Left lobe of liver (tissue), 2 donors: ENCODE measurements at regions not wholly inside any gene's neighbourhood (a gene's known extent, or its start where the extent isn't known, plus 50 kb on each side); places are given as distances from the start of the nearest gene placed in this dataset.
"Not testable (repeated sequence)": the region's sequence is repeated elsewhere in the genome, so short reads cannot be mapped to it uniquely, and the experiment has no call there.

Experiments
- ATAC-seq: fragments of 200-7000 bp; cut with Tn5 transposase; one replicate; pipeline ENCODE4 v1.9.1; 2020; ENCODE audit warnings: mild to moderate bottlenecking, moderate library complexity
- DNase-seq: peaks from one replicate; pipeline ENCODE4 v3.0.0-alpha.2; 2020; ENCODE audit warnings: low spot score
- donor health status: DM: no; HTN: no; CAD: no; lungs with moderate emphysema.
- donor health status: DM: no; HTN: yes; CAD: no.

GRCh38 chr15:62362144-62362543 lies 197.1 kb upstream of the C2CD4B start:
- no peak for ATAC-seq
- no peak for DNase-seq

DNA sequence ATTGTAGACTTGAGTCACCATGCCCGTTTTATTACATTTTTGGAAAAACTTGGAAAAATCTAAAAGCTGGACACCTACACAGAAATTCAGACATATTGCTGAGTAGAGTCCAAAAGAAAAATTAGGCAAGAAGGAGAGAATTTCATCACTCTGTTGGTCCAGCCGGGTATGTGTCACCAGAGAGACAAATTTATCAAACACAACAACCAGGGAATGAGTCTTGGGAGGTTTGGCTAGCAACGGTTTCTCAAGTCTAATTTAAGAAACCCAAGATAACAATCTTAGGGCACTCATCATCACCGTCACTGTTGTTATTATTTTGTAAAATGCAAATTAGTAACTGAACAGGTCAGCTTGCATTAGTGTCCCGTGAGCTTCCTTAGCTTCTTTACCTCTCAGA lies 197.5 kb upstream of the C2CD4B start:
- no peak for ATAC-seq
- DNase-seq, result no peak

GRCh38 chr15:62363913-62364312 lies 198.8 kb upstream of the C2CD4B start:
- ATAC-seq, result no peak
- no peak for DNase-seq

DNA sequence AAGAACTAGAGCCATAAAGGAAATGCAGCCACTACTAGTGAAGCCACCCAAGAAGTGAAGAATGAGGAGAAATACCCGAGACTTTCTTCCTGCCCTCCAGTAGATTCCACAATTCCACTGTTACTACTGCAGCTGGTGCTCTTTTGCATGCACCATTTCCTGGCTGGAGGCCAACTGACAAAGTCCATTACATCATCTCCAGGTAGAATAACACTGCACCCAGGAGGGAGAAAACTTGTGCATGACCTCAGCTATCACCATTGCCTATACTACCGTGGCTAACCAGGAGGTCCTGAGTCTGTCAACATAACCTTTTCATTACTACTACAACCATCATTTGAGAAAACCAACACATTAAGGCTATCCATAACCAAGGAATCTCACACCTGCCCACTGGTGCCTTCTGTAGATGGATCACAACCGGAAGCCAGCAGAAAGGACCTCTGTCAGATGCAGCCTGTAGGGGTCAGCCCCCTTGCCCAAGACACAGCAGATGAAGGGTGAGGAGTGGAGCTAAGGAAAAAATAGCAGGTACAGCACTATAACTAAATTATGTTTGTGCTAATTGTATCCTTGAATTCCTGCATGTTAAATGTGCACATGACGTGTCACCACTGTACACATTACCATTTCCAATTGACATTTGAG lies 200.8 kb upstream of the C2CD4B start:
- DNase-seq (peak; percentile 57), ATAC-seq (peak; percentile 68)

GRCh38 chr15:62369454-62369853 lies 204.4 kb upstream of the C2CD4B start:
- no peak for ATAC-seq
- no peak for DNase-seq

- ATAC-seq, DNase-seq: not testable (repeated sequence)
Observed at GRCh38 chr15:62371683-62372082, 206.6 kb upstream of the C2CD4B start.

DNA sequence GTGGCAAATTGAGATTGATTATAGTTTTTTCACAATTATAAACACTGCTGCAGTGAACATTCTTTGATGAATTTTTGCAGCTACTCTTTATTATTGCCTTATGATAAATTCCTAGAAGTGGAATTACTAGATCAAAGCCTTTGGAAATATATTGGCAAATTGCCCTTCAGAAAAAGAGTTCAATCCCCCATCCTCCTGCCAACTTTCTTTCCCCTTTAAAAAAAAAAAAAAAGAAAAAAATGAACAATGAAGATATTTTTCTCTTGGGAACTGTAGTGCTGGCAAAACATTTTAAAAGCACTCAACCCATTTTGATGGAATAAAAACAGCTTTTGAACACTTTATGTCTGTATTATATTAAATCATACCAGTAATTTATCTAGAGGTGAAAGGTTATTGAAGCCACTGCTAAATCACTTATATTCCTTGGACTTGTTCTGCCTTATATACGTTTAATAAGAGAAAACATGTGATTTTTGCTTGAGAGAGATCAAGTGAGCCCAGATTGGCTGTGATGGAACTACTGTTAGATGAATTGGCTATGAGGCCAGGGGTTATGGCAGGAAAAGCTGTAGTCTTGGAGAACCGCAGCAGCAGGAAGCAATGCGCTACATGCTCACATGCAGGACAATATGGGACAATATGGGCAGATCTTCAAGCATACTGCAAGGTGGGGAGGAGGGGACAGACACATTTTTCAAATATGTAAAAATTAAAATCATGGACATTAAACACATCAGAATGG lies 212.8 kb upstream of the C2CD4B start:
- DNase-seq, result no peak
- ATAC-seq, result no peak

GRCh38 chr15:62378772-62379498 lies 213.8 kb upstream of the C2CD4B start:
- DNase-seq, result no peak
- ATAC-seq, result no peak

DNA sequence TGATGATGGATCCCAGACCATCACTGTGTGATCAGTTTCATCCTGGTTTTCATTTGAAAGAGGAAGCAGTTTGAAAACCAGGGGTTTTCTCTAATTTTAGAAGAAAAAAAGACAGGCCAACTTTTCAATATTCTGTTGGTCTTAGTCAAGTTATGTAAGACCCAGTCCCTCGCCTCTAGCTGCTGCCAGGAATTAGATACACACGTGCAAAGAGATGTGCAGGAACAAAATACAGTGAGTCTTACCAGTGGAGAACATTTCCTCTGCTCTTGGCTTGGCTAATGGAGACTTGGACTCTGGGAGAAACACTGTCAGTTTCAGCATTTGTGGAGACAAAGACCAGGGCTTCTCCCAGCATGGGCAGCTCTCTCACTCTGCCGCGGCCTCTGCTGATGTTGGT lies 214.9 kb upstream of the C2CD4B start:
- no peak for ATAC-seq
- DNase-seq, result no peak

- no peak for ATAC-seq
- no peak for DNase-seq
Observed at GRCh38 chr15:62382046-62382445, 217.0 kb upstream of the C2CD4B start.

DNA sequence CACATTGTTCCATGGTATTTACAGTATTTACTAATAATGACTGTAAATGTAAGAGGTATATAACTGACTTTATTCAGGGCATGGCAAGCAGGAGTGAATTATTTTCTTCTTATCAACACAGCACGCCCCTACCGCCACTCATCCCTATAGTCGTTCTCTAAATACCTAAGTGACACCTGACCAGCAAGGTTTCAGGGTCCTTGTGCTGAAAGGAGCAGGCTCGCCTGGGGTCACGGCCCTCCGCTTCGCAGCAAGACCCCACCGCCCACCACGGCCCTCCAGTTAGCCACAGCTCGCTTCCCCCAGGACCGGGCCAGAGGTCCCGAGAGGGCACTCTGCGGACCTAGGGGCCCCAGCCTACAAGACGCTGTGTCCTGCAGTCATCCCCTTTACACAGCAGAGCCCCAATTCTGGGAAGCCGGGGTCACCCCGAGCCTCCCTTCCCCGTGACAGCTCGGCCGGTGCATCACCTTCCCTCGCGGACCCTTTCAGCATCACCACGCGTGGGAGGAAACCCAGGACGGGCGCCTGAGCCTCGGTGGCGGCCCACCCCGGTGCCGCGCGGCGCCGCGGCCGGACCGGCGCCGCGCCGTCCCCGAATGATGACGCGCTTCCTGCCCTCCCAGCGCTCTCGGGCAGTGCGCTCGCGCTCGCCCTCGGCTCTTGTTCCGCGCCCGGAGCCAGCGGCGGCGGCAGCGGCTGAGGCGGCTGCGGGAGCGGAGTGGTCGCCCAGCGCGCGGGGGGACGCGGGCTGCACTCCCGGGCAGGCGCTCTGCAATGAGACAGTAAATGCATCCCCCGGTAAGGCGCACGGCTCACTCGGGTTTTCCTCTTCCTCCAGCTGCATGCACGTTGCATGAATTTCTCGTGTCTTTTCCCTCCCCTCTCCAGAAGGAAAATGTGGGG lies 225.1 kb upstream of the C2CD4B start, which contains the start of gene TLN2:
Gene TLN2 (plus strand): TSS at position 666 of the 906 bp plus-strand sequence.
- DNase-seq (peak; percentile 80), ATAC-seq (peak; percentile 87)

DNA sequence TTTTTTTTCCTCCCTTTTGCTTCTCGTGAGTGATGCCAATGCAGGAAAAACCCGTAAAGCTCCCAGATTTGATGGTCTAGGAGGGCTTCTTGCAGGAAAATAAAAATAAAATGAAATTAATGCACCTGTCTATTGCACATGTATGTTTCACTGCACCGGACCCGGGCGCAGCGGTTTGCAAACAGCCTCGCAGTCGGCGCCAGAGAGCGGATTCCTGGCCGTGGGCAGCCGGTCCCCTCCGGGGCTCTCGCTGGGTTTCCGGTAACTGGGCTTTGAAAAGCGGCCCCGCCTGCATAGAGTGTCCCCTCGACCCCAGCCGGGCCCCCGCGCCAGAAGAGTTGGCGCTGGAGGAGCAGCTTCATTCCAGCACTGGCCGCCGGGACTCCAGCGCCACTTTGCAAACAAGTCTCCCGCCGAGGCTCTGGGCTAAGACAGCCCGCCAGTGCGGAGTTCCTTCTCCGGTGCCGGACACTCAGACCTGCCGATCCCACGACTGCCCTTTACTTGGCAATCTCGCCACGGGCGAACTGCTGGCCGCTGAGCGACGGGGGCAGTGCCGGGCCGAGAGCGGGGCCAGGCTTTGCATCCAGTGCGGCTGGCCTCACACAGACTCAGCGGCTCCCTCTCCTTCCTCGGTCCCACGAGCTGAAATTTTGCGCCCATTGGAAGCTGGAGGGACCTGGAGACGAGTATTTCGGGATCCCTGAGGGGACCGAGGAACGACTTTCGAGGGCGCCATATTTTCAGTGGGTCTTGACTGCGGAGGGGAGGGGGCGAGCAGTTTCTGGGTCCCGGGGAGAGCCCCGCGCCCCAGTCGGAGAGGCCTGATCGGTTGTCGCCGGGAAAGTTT lies 225.9 kb upstream of the C2CD4B start:
- DNase-seq, result peak; percentile 61
- ATAC-seq, result peak; percentile 70

- peak; percentile 74 for ATAC-seq
- peak; percentile 53 for DNase-seq
Observed at GRCh38 chr15:62391641-62392262, 226.7 kb upstream of the C2CD4B start.

- DNase-seq, result no peak
- ATAC-seq, result peak; percentile 5
Observed at GRCh38 chr15:62392376-62392775, 227.3 kb upstream of the C2CD4B start.

DNA sequence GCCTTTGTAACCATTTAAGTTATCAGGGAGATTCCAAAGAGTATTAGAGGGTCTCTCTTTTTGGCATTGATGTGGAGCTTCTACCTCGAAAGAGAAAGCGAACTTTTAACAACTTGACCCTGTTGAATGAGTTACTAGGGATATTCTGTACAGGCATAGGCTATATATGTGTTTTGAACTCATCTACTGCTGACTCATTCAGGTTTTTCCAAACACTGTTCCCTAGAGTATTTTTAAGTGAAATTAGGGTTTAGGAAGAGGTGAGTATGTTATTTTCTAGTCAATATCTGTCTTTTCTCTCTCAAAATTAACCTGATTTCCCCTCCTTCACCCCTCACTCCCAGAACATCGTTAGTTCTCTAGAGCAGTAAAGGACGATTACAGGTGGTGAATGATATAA lies 228.1 kb upstream of the C2CD4B start:
- no peak for ATAC-seq
- no peak for DNase-seq

GRCh38 chr15:62394079-62394478 lies 229.0 kb upstream of the C2CD4B start:
- ATAC-seq (no peak), DNase-seq (no peak)

DNA sequence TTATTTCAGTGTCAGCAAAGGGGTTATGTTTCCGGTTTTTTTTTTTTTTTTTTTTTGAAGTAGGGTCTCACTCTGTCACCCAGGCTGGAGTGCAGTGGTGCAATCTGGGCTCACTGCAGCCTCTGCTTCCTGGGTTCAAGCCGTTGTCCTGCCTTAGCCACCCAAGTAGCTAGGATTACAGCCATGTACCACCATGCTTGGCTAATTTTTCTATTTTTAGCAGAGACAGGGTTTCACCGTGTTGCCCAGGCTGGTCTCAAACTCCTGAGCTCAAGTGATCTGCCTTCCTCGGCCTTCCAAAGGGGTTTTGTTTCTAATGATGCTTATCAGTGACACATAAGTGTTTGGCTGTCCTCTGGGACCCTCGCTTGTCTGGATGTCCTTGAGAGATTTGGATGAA lies 235.7 kb upstream of the C2CD4B start:
- DNase-seq, result no peak
- no peak for ATAC-seq

DNA sequence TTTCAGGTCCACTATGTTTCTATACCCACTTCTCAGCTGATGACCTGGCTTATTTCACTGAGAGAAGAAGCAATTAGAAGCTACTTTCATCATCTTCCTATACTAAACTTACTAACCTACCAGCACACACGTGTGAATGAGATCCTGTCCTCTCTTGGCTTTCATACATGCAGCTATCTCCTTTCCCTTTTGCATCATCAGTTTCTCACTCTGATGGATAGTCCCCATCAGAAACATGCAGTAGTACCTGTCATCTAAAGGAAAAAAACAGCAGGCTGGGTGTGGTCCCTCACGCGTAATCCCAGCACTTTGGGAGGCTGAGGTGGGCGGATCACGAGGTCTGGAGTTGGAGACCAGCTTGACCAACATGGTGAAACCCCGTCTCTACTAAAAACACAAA lies 237.6 kb upstream of the C2CD4B start:
- ATAC-seq (no peak), DNase-seq (no peak)

GRCh38 chr15:62403164-62403809 lies 238.2 kb upstream of the C2CD4B start:
- DNase-seq (no peak), ATAC-seq (no peak)
